NCI-H1694 (cell line): ENCODE measurements at regions not wholly inside any gene's neighbourhood (a gene's known extent, or its start where the extent isn't known, plus 50 kb on each side); places are given as distances from the start of the nearest gene placed in this dataset.

Experiments used
- DNase-seq: peaks from one replicate; lab custom pipeline; 2025; lab: John Stamatoyannopoulos, UW

GRCh38 chr14:29111554-29111953 lies 345.0 kb downstream of the FOXG1 start:
- DNase-seq = no peak

- no peak for DNase-seq
These were observed 356.4 kb downstream of the FOXG1 start for GRCh38 chr14:29123017-29123416.

- DNase-seq = no peak
These were observed 359.8 kb downstream of the FOXG1 start for GRCh38 chr14:29126361-29126760.

- DNase-seq = no peak
These were observed 360.3 kb downstream of the FOXG1 start for GRCh38 chr14:29126865-29127264.

GRCh38 chr14:29140016-29140415 lies 373.4 kb downstream of the FOXG1 start:
- DNase-seq = no peak

GRCh38 chr14:29144621-29145020 lies 378.0 kb downstream of the FOXG1 start:
- DNase-seq = no peak

- DNase-seq = no peak
These were observed 381.6 kb downstream of the FOXG1 start for GRCh38 chr14:29148221-29148620.

GRCh38 chr14:29149798-29150197 lies 383.2 kb downstream of the FOXG1 start:
- no peak for DNase-seq

- no peak for DNase-seq
These were observed 384.1 kb downstream of the FOXG1 start for GRCh38 chr14:29150659-29151058.

- DNase-seq = no peak
These were observed 389.5 kb downstream of the FOXG1 start for GRCh38 chr14:29156096-29156495.

GRCh38 chr14:29161593-29161992 lies 395.0 kb downstream of the FOXG1 start:
- no peak for DNase-seq

GRCh38 chr14:29163109-29163508 lies 396.5 kb downstream of the FOXG1 start:
- DNase-seq = no peak

GRCh38 chr14:29165431-29165830 lies 398.8 kb downstream of the FOXG1 start:
- DNase-seq = no peak

GRCh38 chr14:29166507-29166906 lies 399.9 kb downstream of the FOXG1 start:
- DNase-seq = no peak

GRCh38 chr14:29168149-29168548 lies 401.6 kb downstream of the FOXG1 start:
- DNase-seq = no peak

- no peak for DNase-seq
These were observed 402.8 kb downstream of the FOXG1 start for GRCh38 chr14:29169408-29169807.

- no peak for DNase-seq
These were observed 409.1 kb downstream of the FOXG1 start for GRCh38 chr14:29175706-29176105.

GRCh38 chr14:29176876-29177275 lies 410.3 kb downstream of the FOXG1 start:
- DNase-seq = no peak

- no peak for DNase-seq
These were observed 412.4 kb downstream of the FOXG1 start for GRCh38 chr14:29178971-29179370.

GRCh38 chr14:29191092-29191491 lies 424.5 kb downstream of the FOXG1 start:
- DNase-seq = no peak

- DNase-seq = no peak
These were observed 431.0 kb downstream of the FOXG1 start for GRCh38 chr14:29197557-29197956.

GRCh38 chr14:29205658-29206057 lies 439.1 kb downstream of the FOXG1 start:
- no peak for DNase-seq

- peak; percentile 29 for DNase-seq
These were observed 449.3 kb downstream of the FOXG1 start for GRCh38 chr14:29215853-29216252.

GRCh38 chr14:29216268-29217232 lies 450.0 kb downstream of the FOXG1 start:
- DNase-seq = peak; percentile 90
